ENCODE measurements at regions not wholly inside any gene's neighbourhood (a gene's known extent, or its start where the extent isn't known, plus 50 kb on each side); places are given as distances from the start of the nearest gene placed in this dataset.

- Histone ChIP-seq H3K9me3 (ENCODE audit: control insufficient read depth in 4 of 4, insufficient read depth in 3 of 4, low read length in 3 of 4) (no peaks in the 10 kb centered on the region), H3K27me3 (ENCODE audit: control insufficient read depth in 3 of 3, insufficient read depth in 3 of 3, low read length in 2 of 3) (no peaks in the 10 kb centered on the region), H3K9ac (ENCODE audit: insufficient read depth in 1 of 2, low read length in 2 of 2) (no peak overlapping the region), H3K36me3 (ENCODE audit: control insufficient read depth in 4 of 4, insufficient read depth in 4 of 4, low read length in 4 of 4) (no peaks in the 10 kb centered on the region), H3K4me3 (no peak overlapping the region), H3K27ac (ENCODE audit: low read depth in 1 of 2, low read length in 1 of 2) (no peak overlapping the region), H3K4me1 (ENCODE audit: control insufficient read depth in 5 of 5, insufficient read depth in 5 of 5, low read length in 5 of 5) (peaks cover 0 to 3% (median 0%) of the 10 kb centered on the region in 5 donors)
- 54 to 56% methylated on average over 1 of the region's 1 CpG for WGBS, 2 donors
- TF ChIP-seq CTCF (IDR thresholded peaks at IDR 0.05; ENCODE audit: control extremely low read depth, extremely low read depth): no peak
- DNase-seq (no peak), ATAC-seq (ENCODE audit: insufficient read depth, low FRiP score) (no peak)
These were observed 99.6 kb downstream of the LIG4 start for GRCh38 chr13:108115738-108116137.

- peaks cover 0 to 3% (median 0%) of the 10 kb centered on the region in 5 donors for H3K4me1 ChIP-seq (ENCODE audit: control insufficient read depth in 5 of 5, insufficient read depth in 5 of 5, low read length in 5 of 5)
- no peak for ATAC-seq (ENCODE audit: insufficient read depth, low FRiP score)
- H3K27me3 ChIP-seq (ENCODE audit: control insufficient read depth in 3 of 3, insufficient read depth in 3 of 3, low read length in 2 of 3): no peaks in the 10 kb centered on the region
- no peak for DNase-seq
- H3K9ac ChIP-seq (ENCODE audit: insufficient read depth in 1 of 2, low read length in 2 of 2): no peak overlapping the region
- no peak overlapping the region for H3K4me3 ChIP-seq
- no peaks in the 10 kb centered on the region for H3K36me3 ChIP-seq (ENCODE audit: control insufficient read depth in 4 of 4, insufficient read depth in 4 of 4, low read length in 4 of 4)
- no peak for TF ChIP-seq CTCF (IDR thresholded peaks at IDR 0.05; ENCODE audit: control extremely low read depth, extremely low read depth)
- WGBS, 2 donors: 71 to 74% methylated on average over 4 of the region's 4 CpGs
- no peaks in the 10 kb centered on the region for H3K9me3 ChIP-seq (ENCODE audit: control insufficient read depth in 4 of 4, insufficient read depth in 3 of 4, low read length in 3 of 4)
- no peak overlapping the region for H3K27ac ChIP-seq (ENCODE audit: low read depth in 1 of 2, low read length in 1 of 2)
These were observed 101.9 kb downstream of the LIG4 start for GRCh38 chr13:108113407-108113806.

GRCh38 chr13:108104736-108105135 is 110.6 kb downstream of the LIG4 start:
- Histone ChIP-seq H3K27me3 (ENCODE audit: control insufficient read depth in 3 of 3, insufficient read depth in 3 of 3, low read length in 2 of 3) (no peaks in the 10 kb centered on the region), H3K27ac (ENCODE audit: low read depth in 1 of 2, low read length in 1 of 2) (no peak overlapping the region), H3K9me3 (ENCODE audit: control insufficient read depth in 4 of 4, insufficient read depth in 3 of 4, low read length in 3 of 4) (no peaks in the 10 kb centered on the region), H3K4me1 (ENCODE audit: control insufficient read depth in 5 of 5, insufficient read depth in 5 of 5, low read length in 5 of 5) (peaks cover 0 to 6% (median 0%) of the 10 kb centered on the region in 5 donors), H3K9ac (ENCODE audit: insufficient read depth in 1 of 2, low read length in 2 of 2) (no peak overlapping the region), H3K4me3 (no peak overlapping the region), H3K36me3 (ENCODE audit: control insufficient read depth in 4 of 4, insufficient read depth in 4 of 4, low read length in 4 of 4) (no peaks in the 10 kb centered on the region)
- DNase-seq (no peak), ATAC-seq (ENCODE audit: insufficient read depth, low FRiP score) (no peak)
- WGBS, 2 donors: 36 to 37% methylated on average over 2 of the region's 2 CpGs
- TF ChIP-seq CTCF (IDR thresholded peaks at IDR 0.05; ENCODE audit: control extremely low read depth, extremely low read depth): no peak

- peaks cover 0 to 6% (median 0%) of the 10 kb centered on the region in 5 donors for H3K4me1 ChIP-seq (ENCODE audit: control insufficient read depth in 5 of 5, insufficient read depth in 5 of 5, low read length in 5 of 5)
- no peaks in the 10 kb centered on the region for H3K36me3 ChIP-seq (ENCODE audit: control insufficient read depth in 4 of 4, insufficient read depth in 4 of 4, low read length in 4 of 4)
- DNase-seq: no peak
- WGBS, 2 donors: 59 to 82% methylated on average over 6 of the region's 6 CpGs
- no peak overlapping the region for H3K4me3 ChIP-seq
- no peaks in the 10 kb centered on the region for H3K27me3 ChIP-seq (ENCODE audit: control insufficient read depth in 3 of 3, insufficient read depth in 3 of 3, low read length in 2 of 3)
- H3K9me3 ChIP-seq (ENCODE audit: control insufficient read depth in 4 of 4, insufficient read depth in 3 of 4, low read length in 3 of 4): no peaks in the 10 kb centered on the region
- no peak overlapping the region for H3K27ac ChIP-seq (ENCODE audit: low read depth in 1 of 2, low read length in 1 of 2)
- ATAC-seq (ENCODE audit: insufficient read depth, low FRiP score): no peak
- H3K9ac ChIP-seq (ENCODE audit: insufficient read depth in 1 of 2, low read length in 2 of 2): no peak overlapping the region
- TF ChIP-seq CTCF (IDR thresholded peaks at IDR 0.05; ENCODE audit: control extremely low read depth, extremely low read depth): no peak
These were observed 112.6 kb downstream of the LIG4 start for GRCh38 chr13:108102771-108103170.

Measured in lung (tissue), 11 donors.